ENCODE measurements at regions not wholly inside any gene's neighbourhood (a gene's known extent, or its start where the extent isn't known, plus 50 kb on each side); places are given as distances from the start of the nearest gene placed in this dataset.

DNA sequence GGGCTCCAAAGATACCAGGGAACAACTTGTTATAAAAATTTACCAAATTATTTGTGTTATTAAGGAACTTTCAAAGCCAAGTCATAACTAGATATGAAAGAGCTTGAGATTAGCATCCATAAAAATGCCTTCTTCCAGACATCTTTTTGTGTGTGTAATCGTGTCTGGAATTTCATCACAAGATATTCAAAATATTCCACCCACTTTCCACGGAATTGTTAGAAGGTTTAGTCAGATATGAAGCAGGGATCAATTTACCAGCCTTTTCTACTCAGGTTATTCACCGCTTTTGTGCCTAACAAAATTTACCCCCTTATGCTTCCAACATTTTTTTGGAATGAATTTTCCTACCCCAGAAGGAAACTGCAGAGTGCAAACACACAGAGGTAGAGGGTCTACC lies 130.2 kb upstream of the ACVR2A start:
- Histone ChIP-seq H2AFZ (ENCODE audit: low read length) (no peak overlapping the region), H3K4me3 (ENCODE audit: low read length) (no peak overlapping the region), H3F3A (ENCODE audit: low read length, unreplicated experiment) (peaks cover 18% of the 10 kb centered on the region), H3K36me3 (ENCODE audit: low read depth, low read length) (no peaks in the 10 kb centered on the region), H3K4me2 (ENCODE audit: low read length) (no peak overlapping the region), H3K79me2 (ENCODE audit: low read length) (no peaks in the 10 kb centered on the region), H3K9ac (ENCODE audit: low read length) (no peak overlapping the region), H3K27ac (ENCODE audit: low read length) (no peak overlapping the region), H4K20me1 (ENCODE audit: low read length) (no peaks in the 10 kb centered on the region), H3K9me3 (ENCODE audit: low read length) (no peaks in the 10 kb centered on the region), H3K4me1 (ENCODE audit: insufficient read depth, low read length) (peaks cover 28% of the 10 kb centered on the region), H3K27me3 (ENCODE audit: low read length) (no peaks in the 10 kb centered on the region), H3K9me2 (replicated peaks; ENCODE audit: low read length) (no peaks in the 10 kb centered on the region)
- BruUV-seq (replicated peaks), result no TSS peak
- DNase-seq (no peak), ATAC-seq (no peak)
- TF ChIP-seq EZH2phosphoT487 (IDR thresholded peaks at IDR 0.05; ENCODE audit: borderline replicate concordance, low read length) (no peak), EZH2 (IDR thresholded peaks at IDR 0.05; ENCODE audit: low read length, unreplicated experiment) (no peak), CTCF (conservative IDR thresholded peaks at IDR 0.05; ENCODE audit: low read depth, low read length) (no peak)
- CTCF ChIA-PET, result no interaction called here
- intact Hi-C loops (cut with micrococcal nuclease), result loop anchor here (5.0 to 10.0 kb wide), 3 partner anchors 80 to 198 kb away; no protein-coding TSS in a partner anchor
- POLR2A ChIA-PET (ENCODE audit: unreplicated experiment), result no interaction called here

DNA sequence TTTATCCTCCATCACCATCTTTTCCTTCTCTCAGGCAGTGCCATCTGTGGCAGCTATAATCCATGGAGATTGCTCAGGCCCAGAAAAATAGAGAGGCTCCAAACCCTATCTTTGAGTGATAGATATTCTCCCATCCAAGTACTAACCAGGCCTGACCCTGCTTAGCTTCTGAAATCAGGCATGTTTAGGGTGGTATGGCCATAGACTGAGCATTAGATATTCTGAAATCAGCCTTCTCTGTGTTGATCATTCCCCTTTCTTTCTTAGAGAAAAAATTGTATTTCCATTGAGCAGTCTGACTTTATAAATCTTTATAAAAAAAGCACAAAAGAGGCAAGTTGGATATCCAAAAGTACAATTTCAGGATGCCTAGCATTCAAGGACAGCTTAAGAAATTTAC lies 131.5 kb upstream of the ACVR2A start:
- intact Hi-C loops (cut with micrococcal nuclease), result loop anchor here (2.0 to 10.0 kb wide), 4 partner anchors 17 to 199 kb away; no protein-coding TSS in a partner anchor
- DNase-seq (no peak), ATAC-seq (no peak)
- TF ChIP-seq EZH2 (IDR thresholded peaks at IDR 0.05; ENCODE audit: low read length, unreplicated experiment) (no peak), EZH2phosphoT487 (IDR thresholded peaks at IDR 0.05; ENCODE audit: borderline replicate concordance, low read length) (no peak), CTCF (conservative IDR thresholded peaks at IDR 0.05; ENCODE audit: low read depth, low read length) (no peak)
- H3K79me2 ChIP-seq (ENCODE audit: low read length), result no peaks in the 10 kb centered on the region
- ChIA-PET CTCF (no interaction called here), POLR2A (ENCODE audit: unreplicated experiment) (no interaction called here)
- H3K27me3 ChIP-seq (ENCODE audit: low read length), result no peaks in the 10 kb centered on the region
- H3K9me3 ChIP-seq (ENCODE audit: low read length), result no peaks in the 10 kb centered on the region
- no peak overlapping the region for H3K4me2 ChIP-seq (ENCODE audit: low read length)
- no peaks in the 10 kb centered on the region for H4K20me1 ChIP-seq (ENCODE audit: low read length)
- H3K9me2 ChIP-seq (replicated peaks; ENCODE audit: low read length), result no peaks in the 10 kb centered on the region
- H3K36me3 ChIP-seq (ENCODE audit: low read depth, low read length), result no peaks in the 10 kb centered on the region
- peaks cover 18% of the 10 kb centered on the region for H3F3A ChIP-seq (ENCODE audit: low read length, unreplicated experiment)
- H3K27ac ChIP-seq (ENCODE audit: low read length), result no peak overlapping the region
- H3K9ac ChIP-seq (ENCODE audit: low read length), result no peak overlapping the region
- no peak overlapping the region for H3K4me3 ChIP-seq (ENCODE audit: low read length)
- no peak overlapping the region for H2AFZ ChIP-seq (ENCODE audit: low read length)
- no TSS peak for BruUV-seq (replicated peaks)
- H3K4me1 ChIP-seq (ENCODE audit: insufficient read depth, low read length), result peaks cover 28% of the 10 kb centered on the region

- H3K4me2 ChIP-seq (ENCODE audit: low read length), result peak overlapping the region; percentile 55
- no peaks in the 10 kb centered on the region for H3K36me3 ChIP-seq (ENCODE audit: low read depth, low read length)
- H3K9me3 ChIP-seq (ENCODE audit: low read length), result no peaks in the 10 kb centered on the region
- intact Hi-C loops (cut with micrococcal nuclease), result loop anchor here (2.0 to 10.0 kb wide), 4 partner anchors 15 to 200 kb away; no protein-coding TSS in a partner anchor
- no peak overlapping the region for H2AFZ ChIP-seq (ENCODE audit: low read length)
- peaks cover 18% of the 10 kb centered on the region for H3F3A ChIP-seq (ENCODE audit: low read length, unreplicated experiment)
- H3K27me3 ChIP-seq (ENCODE audit: low read length), result no peaks in the 10 kb centered on the region
- BruUV-seq (replicated peaks), result no TSS peak
- peak overlapping the region; percentile 95 for H3K27ac ChIP-seq (ENCODE audit: low read length)
- H3K9me2 ChIP-seq (replicated peaks; ENCODE audit: low read length), result no peaks in the 10 kb centered on the region
- ChIA-PET POLR2A (ENCODE audit: unreplicated experiment) (no interaction called here), CTCF (interaction anchor here (0.6 kb wide), 2 partner anchors 101 to 351 kb away, joined by 3 to 4 read pairs; no protein-coding TSS in a partner anchor)
- peak; percentile 89 for ATAC-seq
- peak; percentile 90 for DNase-seq
- 0 out of 2 replicates have a peak overlapping the region, but pooled peaks have one; percentile 51 for H3K9ac ChIP-seq (ENCODE audit: low read length)
- H3K79me2 ChIP-seq (ENCODE audit: low read length), result no peaks in the 10 kb centered on the region
- H3K4me3 ChIP-seq (ENCODE audit: low read length), result no peak overlapping the region; the same call in 1 of the 2 replicates
- peaks cover 28% of the 10 kb centered on the region for H3K4me1 ChIP-seq (ENCODE audit: insufficient read depth, low read length)
- TF ChIP-seq CTCF (conservative IDR thresholded peaks at IDR 0.05; ENCODE audit: low read depth, low read length) (no peak), EZH2phosphoT487 (IDR thresholded peaks at IDR 0.05; ENCODE audit: borderline replicate concordance, low read length) (no peak), EZH2 (IDR thresholded peaks at IDR 0.05; ENCODE audit: low read length, unreplicated experiment) (no peak)
- H4K20me1 ChIP-seq (ENCODE audit: low read length), result no peaks in the 10 kb centered on the region
These were observed 132.8 kb upstream of the ACVR2A start for GRCh38 chr2:147712051-147712450.

All from PC-3 (cell line).